ENCODE measurements at regions not wholly inside any gene's neighbourhood (a gene's known extent, or its start where the extent isn't known, plus 50 kb on each side); places are given as distances from the start of the nearest gene placed in this dataset.

GRCh38 chr4:143084566-143084965 is 100.2 kb upstream of the USP38 start:
- H3K9me3 Mint-ChIP-seq = no peaks in the 10 kb centered on the region
- Histone ChIP-seq H3K27ac (ENCODE audit: low read depth, low read length) (no peak overlapping the region), H3K36me3 (ENCODE audit: control insufficient read depth in 2 of 3, insufficient read depth in 3 of 3, low read length in 3 of 3) (no peaks in the 10 kb centered on the region), H3K4me3 (ENCODE audit: low read length) (no peak overlapping the region), H3K27me3 (ENCODE audit: control insufficient read depth in 2 of 2, insufficient read depth in 2 of 2, low read length in 2 of 2) (no peaks in the 10 kb centered on the region), H3K9me3 (ENCODE audit: control insufficient read depth in 2 of 3, low read length in 3 of 3) (no peaks in the 10 kb centered on the region), H3K4me1 (ENCODE audit: control insufficient read depth in 2 of 2, insufficient read depth in 2 of 2, low read length in 2 of 2) (no peaks in the 10 kb centered on the region)
- peaks cover 12 to 31% (median 20%) of the 10 kb centered on the region in 5 donors for H3K27me3 Mint-ChIP-seq
- intact Hi-C loops (cut with micrococcal nuclease) = loop anchor here in 1 of 2 donors (2.0 to 10.0 kb wide), 2 partner anchors 960 to 1778 kb away; no protein-coding TSS in a partner anchor
- no peaks in the 10 kb centered on the region for H3K36me3 Mint-ChIP-seq
- no peak overlapping the region for H3K4me3 Mint-ChIP-seq
- POLR2A ChIA-PET = no interaction called here
- ATAC-seq (no peak), DNase-seq (no peak)
- CTCF ChIA-PET = no interaction called here
- no peaks in the 10 kb centered on the region for H3K4me1 Mint-ChIP-seq
- H3K27ac Mint-ChIP-seq = no peak overlapping the region

GRCh38 chr4:143085224-143085623 is 99.5 kb upstream of the USP38 start:
- CTCF ChIA-PET = no interaction called here
- Histone ChIP-seq H3K9me3 (ENCODE audit: control insufficient read depth in 2 of 3, low read length in 3 of 3) (no peaks in the 10 kb centered on the region), H3K36me3 (ENCODE audit: control insufficient read depth in 2 of 3, insufficient read depth in 3 of 3, low read length in 3 of 3) (no peaks in the 10 kb centered on the region), H3K4me3 (ENCODE audit: low read length) (no peak overlapping the region), H3K4me1 (ENCODE audit: control insufficient read depth in 2 of 2, insufficient read depth in 2 of 2, low read length in 2 of 2) (no peaks in the 10 kb centered on the region), H3K27ac (ENCODE audit: low read depth, low read length) (no peak overlapping the region), H3K27me3 (ENCODE audit: control insufficient read depth in 2 of 2, insufficient read depth in 2 of 2, low read length in 2 of 2) (no peaks in the 10 kb centered on the region)
- no peak overlapping the region for H3K4me3 Mint-ChIP-seq
- intact Hi-C loops (cut with micrococcal nuclease) = loop anchor here in 1 of 2 donors (2.0 to 10.0 kb wide), 2 partner anchors 960 to 1778 kb away; no protein-coding TSS in a partner anchor
- POLR2A ChIA-PET = no interaction called here
- peaks cover 0 to 2% (median 0%) of the 10 kb centered on the region in 11 donors for H3K9me3 Mint-ChIP-seq
- no peaks in the 10 kb centered on the region for H3K36me3 Mint-ChIP-seq
- no peak for ATAC-seq
- H3K27ac Mint-ChIP-seq = no peak overlapping the region
- peaks cover 6 to 25% (median 14%) of the 10 kb centered on the region in 5 donors for H3K27me3 Mint-ChIP-seq
- no peaks in the 10 kb centered on the region for H3K4me1 Mint-ChIP-seq
- DNase-seq = no peak

GRCh38 chr4:143085659-143086058 is 99.1 kb upstream of the USP38 start:
- intact Hi-C loops (cut with micrococcal nuclease) = loop anchor here in 1 of 2 donors (2.0 to 10.0 kb wide), 2 partner anchors 961 to 1779 kb away; no protein-coding TSS in a partner anchor
- peaks cover 0 to 2% (median 0%) of the 10 kb centered on the region in 5 donors for H3K36me3 Mint-ChIP-seq
- Histone ChIP-seq H3K27ac (ENCODE audit: low read depth, low read length) (no peak overlapping the region), H3K36me3 (ENCODE audit: control insufficient read depth in 2 of 3, insufficient read depth in 3 of 3, low read length in 3 of 3) (no peaks in the 10 kb centered on the region), H3K4me3 (ENCODE audit: low read length) (no peak overlapping the region), H3K4me1 (ENCODE audit: control insufficient read depth in 2 of 2, insufficient read depth in 2 of 2, low read length in 2 of 2) (no peaks in the 10 kb centered on the region), H3K9me3 (ENCODE audit: control insufficient read depth in 2 of 3, low read length in 3 of 3) (no peaks in the 10 kb centered on the region), H3K27me3 (ENCODE audit: control insufficient read depth in 2 of 2, insufficient read depth in 2 of 2, low read length in 2 of 2) (no peaks in the 10 kb centered on the region)
- peaks cover 0 to 2% (median 0%) of the 10 kb centered on the region in 11 donors for H3K9me3 Mint-ChIP-seq
- H3K27ac Mint-ChIP-seq = no peak overlapping the region
- H3K4me1 Mint-ChIP-seq = no peaks in the 10 kb centered on the region
- ATAC-seq (no peak), DNase-seq (no peak)
- CTCF ChIA-PET = no interaction called here
- no peak overlapping the region for H3K4me3 Mint-ChIP-seq
- peaks cover 6 to 23% (median 14%) of the 10 kb centered on the region in 5 donors for H3K27me3 Mint-ChIP-seq
- POLR2A ChIA-PET = no interaction called here

- POLR2A ChIA-PET = no interaction called here
- no peak overlapping the region for H3K4me3 Mint-ChIP-seq
- CTCF ChIA-PET = no interaction called here
These were observed 95.4 kb upstream of the USP38 start for GRCh38 chr4:143089291-143089690.

GRCh38 chr4:143089847-143090246 is 94.9 kb upstream of the USP38 start:
- Mint-ChIP-seq H3K9me3 (peaks cover 0 to 4% (median 0%) of the 10 kb centered on the region in 11 donors), H3K36me3 (peaks cover 0 to 4% (median 0%) of the 10 kb centered on the region in 5 donors), H3K4me1 (no peaks in the 10 kb centered on the region), H3K4me3 (no peak overlapping the region), H3K27ac (no peak overlapping the region), H3K27me3 (peaks cover 0 to 10% (median 3%) of the 10 kb centered on the region in 5 donors)
- POLR2A ChIA-PET = no interaction called here
- no peak overlapping the region for H3K4me3 ChIP-seq (ENCODE audit: low read length)
- H3K27me3 ChIP-seq (ENCODE audit: control insufficient read depth in 2 of 2, insufficient read depth in 2 of 2, low read length in 2 of 2) = no peaks in the 10 kb centered on the region
- CTCF ChIA-PET = no interaction called here
- intact Hi-C loops (cut with micrococcal nuclease) = loop anchor here in 1 of 2 donors (10.0 kb wide), 1 partner anchor 965 kb away; no protein-coding TSS in a partner anchor
- ATAC-seq (no peak), DNase-seq (no peak)
- no peaks in the 10 kb centered on the region for H3K4me1 ChIP-seq (ENCODE audit: control insufficient read depth in 2 of 2, insufficient read depth in 2 of 2, low read length in 2 of 2)
- no peak overlapping the region for H3K27ac ChIP-seq (ENCODE audit: low read depth, low read length)
- H3K36me3 ChIP-seq (ENCODE audit: control insufficient read depth in 2 of 3, insufficient read depth in 3 of 3, low read length in 3 of 3) = no peaks in the 10 kb centered on the region
- H3K9me3 ChIP-seq (ENCODE audit: control insufficient read depth in 2 of 3, low read length in 3 of 3) = no peaks in the 10 kb centered on the region

More at GRCh38 chr4:143089291-143089690, 95.4 kb upstream of the USP38 start:
- H3K36me3 Mint-ChIP-seq = peaks cover 0 to 4% (median 0%) of the 10 kb centered on the region in 5 donors
- Histone ChIP-seq H3K27ac (ENCODE audit: low read depth, low read length) (no peak overlapping the region), H3K27me3 (ENCODE audit: control insufficient read depth in 2 of 2, insufficient read depth in 2 of 2, low read length in 2 of 2) (no peaks in the 10 kb centered on the region), H3K9me3 (ENCODE audit: control insufficient read depth in 2 of 3, low read length in 3 of 3) (no peaks in the 10 kb centered on the region), H3K4me3 (ENCODE audit: low read length) (no peak overlapping the region), H3K4me1 (ENCODE audit: control insufficient read depth in 2 of 2, insufficient read depth in 2 of 2, low read length in 2 of 2) (no peaks in the 10 kb centered on the region), H3K36me3 (ENCODE audit: control insufficient read depth in 2 of 3, insufficient read depth in 3 of 3, low read length in 3 of 3) (no peaks in the 10 kb centered on the region)
- no peaks in the 10 kb centered on the region for H3K4me1 Mint-ChIP-seq
- peaks cover 0 to 4% (median 0%) of the 10 kb centered on the region in 11 donors for H3K9me3 Mint-ChIP-seq
- DNase-seq (no peak), ATAC-seq (no peak)
- peaks cover 0 to 10% (median 3%) of the 10 kb centered on the region in 5 donors for H3K27me3 Mint-ChIP-seq
- intact Hi-C loops (cut with micrococcal nuclease) = loop anchor here in 1 of 2 donors (10.0 kb wide), 1 partner anchor 964 kb away; no protein-coding TSS in a partner anchor
- H3K27ac Mint-ChIP-seq = no peak overlapping the region

GRCh38 chr4:143091862-143092261 is 92.9 kb upstream of the USP38 start:
- peaks cover 0 to 4% (median 0%) of the 10 kb centered on the region in 5 donors for H3K36me3 Mint-ChIP-seq
- Histone ChIP-seq H3K4me1 (ENCODE audit: control insufficient read depth in 2 of 2, insufficient read depth in 2 of 2, low read length in 2 of 2) (no peaks in the 10 kb centered on the region), H3K27ac (ENCODE audit: low read depth, low read length) (no peak overlapping the region), H3K9me3 (ENCODE audit: control insufficient read depth in 2 of 3, low read length in 3 of 3) (no peaks in the 10 kb centered on the region), H3K4me3 (ENCODE audit: low read length) (no peak overlapping the region), H3K27me3 (ENCODE audit: control insufficient read depth in 2 of 2, insufficient read depth in 2 of 2, low read length in 2 of 2) (no peaks in the 10 kb centered on the region), H3K36me3 (ENCODE audit: control insufficient read depth in 2 of 3, insufficient read depth in 3 of 3, low read length in 3 of 3) (no peaks in the 10 kb centered on the region)
- POLR2A ChIA-PET = no interaction called here
- no peak overlapping the region for H3K4me3 Mint-ChIP-seq
- peaks cover 0 to 9% (median 0%) of the 10 kb centered on the region in 5 donors for H3K27me3 Mint-ChIP-seq
- CTCF ChIA-PET = no interaction called here
- ATAC-seq (no peak), DNase-seq (no peak)
- intact Hi-C loops (cut with micrococcal nuclease) = no loop called here
- H3K4me1 Mint-ChIP-seq = no peaks in the 10 kb centered on the region
- H3K9me3 Mint-ChIP-seq = peaks cover 0 to 7% (median 0%) of the 10 kb centered on the region in 11 donors
- H3K27ac Mint-ChIP-seq = no peak overlapping the region

GRCh38 chr4:143095447-143095846 is 89.3 kb upstream of the USP38 start:
- no peak overlapping the region for H3K4me3 Mint-ChIP-seq
- H3K36me3 ChIP-seq (ENCODE audit: control insufficient read depth in 2 of 3, insufficient read depth in 3 of 3, low read length in 3 of 3) = no peaks in the 10 kb centered on the region
- H3K9me3 Mint-ChIP-seq = peaks cover 0 to 7% (median 1%) of the 10 kb centered on the region in 11 donors
- no peak overlapping the region for H3K27ac Mint-ChIP-seq
- ChIA-PET CTCF (no interaction called here), POLR2A (no interaction called here)
- intact Hi-C loops (cut with micrococcal nuclease) = no loop called here
- H3K36me3 Mint-ChIP-seq = peaks cover 0 to 3% (median 0%) of the 10 kb centered on the region in 5 donors
- no peak overlapping the region for H3K4me3 ChIP-seq (ENCODE audit: low read length)
- H3K9me3 ChIP-seq (ENCODE audit: control insufficient read depth in 2 of 3, low read length in 3 of 3) = no peaks in the 10 kb centered on the region
- no peaks in the 10 kb centered on the region for H3K27me3 ChIP-seq (ENCODE audit: control insufficient read depth in 2 of 2, insufficient read depth in 2 of 2, low read length in 2 of 2)
- no peaks in the 10 kb centered on the region for H3K4me1 Mint-ChIP-seq
- H3K4me1 ChIP-seq (ENCODE audit: control insufficient read depth in 2 of 2, insufficient read depth in 2 of 2, low read length in 2 of 2) = no peaks in the 10 kb centered on the region
- no peak overlapping the region for H3K27ac ChIP-seq (ENCODE audit: low read depth, low read length)
- H3K27me3 Mint-ChIP-seq = peaks cover 0 to 10% (median 0%) of the 10 kb centered on the region in 5 donors
- no peak for ATAC-seq
- no peak for DNase-seq
